ENCODE measurements at regions not wholly inside any gene's neighbourhood (a gene's known extent, or its start where the extent isn't known, plus 50 kb on each side); places are given as distances from the start of the nearest gene placed in this dataset.

DNA sequence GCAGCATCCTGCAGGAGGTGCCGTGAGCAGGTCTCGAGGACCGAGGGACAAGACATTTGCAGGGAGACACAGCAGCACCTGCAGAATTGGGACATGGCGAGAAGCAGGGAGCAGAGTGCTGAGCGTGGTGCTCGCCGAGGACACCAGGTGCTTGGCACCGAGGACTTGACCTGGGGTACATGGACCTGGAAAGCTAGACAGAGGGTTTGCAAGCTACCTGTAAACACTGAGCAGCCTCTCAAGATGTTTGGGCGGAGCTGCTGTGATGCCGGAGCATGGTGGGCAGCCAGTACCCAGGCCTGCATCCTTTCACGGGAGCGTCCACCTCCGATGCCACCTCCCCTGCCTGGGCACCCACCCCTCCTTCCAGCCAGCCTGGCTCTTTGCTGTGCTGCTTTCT lies 773.2 kb downstream of the TBC1D22A start:
- Histone ChIP-seq H3K27ac (no peak overlapping the region), H3K9me3 (no peaks in the 10 kb centered on the region), H3K27me3 (no peaks in the 10 kb centered on the region), H3K4me3 (no peak overlapping the region), H3K36me3 (no peaks in the 10 kb centered on the region), H3K4me1 (peaks cover 0 to 17% (median 6%) of the 10 kb centered on the region in 3 donors)
- TF ChIP-seq CTCF (IDR thresholded peaks at IDR 0.05) (no peak), POLR2A (IDR thresholded peaks at IDR 0.05) (no peak)
- WGBS, 2 donors = 84 to 86% methylated on average over 5 to 11 of the region's 13 CpGs
- no peak for DNase-seq
- intact Hi-C loops (cut with DNase I) = no loop called here

DNA sequence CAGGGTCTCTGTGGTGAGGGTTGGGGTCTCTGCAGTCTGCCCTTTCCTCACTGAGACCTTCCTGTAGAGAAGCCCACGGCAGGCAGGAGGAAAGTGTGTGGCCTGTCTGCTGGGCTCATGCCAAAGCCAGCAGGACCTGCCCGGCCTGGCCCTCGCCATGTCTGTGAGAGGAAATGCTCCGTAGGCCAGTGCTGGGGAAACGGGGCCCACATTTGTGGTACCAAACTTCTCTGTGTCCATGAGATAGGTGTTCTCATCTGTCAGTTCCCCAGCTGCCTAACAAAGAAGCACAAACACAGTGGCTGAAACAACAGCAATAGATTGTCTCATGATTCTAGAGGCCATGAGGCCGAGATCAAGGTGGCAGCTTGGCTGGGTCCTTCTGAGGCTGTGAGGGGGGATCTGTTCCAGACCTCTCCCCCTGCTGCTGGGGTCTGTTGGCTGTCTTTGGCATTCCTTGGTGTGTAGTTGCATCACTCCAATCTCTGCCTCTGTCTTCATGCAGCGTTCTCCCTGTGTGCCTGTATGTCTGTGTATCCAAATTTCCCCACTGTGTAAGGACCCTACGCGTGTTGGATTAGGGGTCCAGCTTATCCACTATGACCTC lies 772.5 kb downstream of the TBC1D22A start:
- Histone ChIP-seq H3K4me1 (peaks cover 0 to 17% (median 6%) of the 10 kb centered on the region in 3 donors), H3K27ac (peak overlapping the region in 3 of 4 donors; percentile 39 to 46 (median 42)), H3K36me3 (no peaks in the 10 kb centered on the region), H3K27me3 (no peaks in the 10 kb centered on the region), H3K9me3 (no peaks in the 10 kb centered on the region), H3K4me3 (no peak overlapping the region)
- no peak for DNase-seq
- TF ChIP-seq POLR2A (IDR thresholded peaks at IDR 0.05) (no peak), CTCF (IDR thresholded peaks at IDR 0.05) (no peak)
- 74 to 84% methylated on average over 3 to 4 of the region's 9 CpGs for WGBS, 2 donors
- intact Hi-C loops (cut with DNase I) = no loop called here

- Histone ChIP-seq H3K36me3 (no peaks in the 10 kb centered on the region), H3K27ac (peak overlapping the region in 3 of 4 donors; percentile 39 to 46 (median 42)), H3K4me1 (peaks cover 0 to 17% (median 6%) of the 10 kb centered on the region in 3 donors), H3K9me3 (no peaks in the 10 kb centered on the region), H3K27me3 (no peaks in the 10 kb centered on the region), H3K4me3 (no peak overlapping the region)
- intact Hi-C loops (cut with DNase I) = no loop called here
- 39 to 44% methylated on average over 5 to 6 of the region's 11 CpGs for WGBS, 2 donors
- DNase-seq = no peak
- no peak for TF ChIP-seq CTCF (IDR thresholded peaks at IDR 0.05)
- no peak for TF ChIP-seq POLR2A (IDR thresholded peaks at IDR 0.05)
Observed at GRCh38 chr22:47533961-47534803, 771.7 kb downstream of the TBC1D22A start.

DNA sequence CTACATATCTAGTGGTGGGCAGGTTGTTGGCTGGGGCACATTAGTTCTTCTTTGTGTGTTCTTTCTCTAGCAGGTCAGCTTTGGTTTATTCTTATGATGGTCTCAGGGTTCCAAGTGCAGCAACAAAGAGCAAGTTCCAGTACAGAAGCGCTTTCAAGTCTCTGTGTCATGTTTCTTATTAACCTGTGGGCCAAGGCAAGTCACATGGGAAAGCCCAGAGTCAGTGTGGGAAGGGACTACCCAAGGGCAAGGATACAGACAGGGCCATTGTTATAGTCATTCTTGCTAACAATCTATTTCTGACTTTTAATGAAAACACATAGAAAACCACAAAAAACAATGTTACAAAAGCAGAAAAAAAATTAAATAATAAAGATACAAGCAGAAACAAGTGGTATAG lies 754.6 kb downstream of the TBC1D22A start:
- 33% methylated on average over 1 of the region's 1 CpG; no CpG with 5 or more reads in 1 of the 2 donors for WGBS, 2 donors
- TF ChIP-seq POLR2A (IDR thresholded peaks at IDR 0.05) (no peak), CTCF (IDR thresholded peaks at IDR 0.05) (no peak)
- intact Hi-C loops (cut with DNase I) = no loop called here
- H3K4me3 ChIP-seq = no peak overlapping the region
- no peaks in the 10 kb centered on the region for H3K36me3 ChIP-seq
- no peak overlapping the region for H3K27ac ChIP-seq
- no peak for DNase-seq
- peaks cover 0 to 4% (median 0%) of the 10 kb centered on the region in 4 donors for H3K27me3 ChIP-seq
- H3K9me3 ChIP-seq = no peaks in the 10 kb centered on the region
- H3K4me1 ChIP-seq = no peaks in the 10 kb centered on the region

All from esophagus squamous epithelium (tissue), 5 donors.